GM13977 (cell line): ENCODE measurements at regions not wholly inside any gene's neighbourhood (a gene's known extent, or its start where the extent isn't known, plus 50 kb on each side); places are given as distances from the start of the nearest gene placed in this dataset.

Experiments
- DNase-seq: peaks from one replicate; pipeline ENCODE4 v3.0.0; 2012; ENCODE audit warnings: low spot score
- in situ Hi-C: fragments of 300-500 bp; cut with MboI; formaldehyde crosslinking; loops from one replicate; pipeline ENCODE4 v1.12.0; 2022; ENCODE audit warnings: low sequenced_read_pairs, low pct_unique_long_range_greater_than_20kb, mixed read lengths, inconsistent platforms; ENCODE audit not compliant: unreplicated experiment
- TF ChIP-seq, protein P1 (sequence below): IDR thresholded peaks from 2 replicates; pipeline ENCODE4 v1.5.1; 2012; ENCODE audit warnings: mild to moderate bottlenecking, control low read depth; ENCODE audit not compliant: insufficient read depth; ENCODE audit errors: extremely low read depth, missing control alignments

DNA sequence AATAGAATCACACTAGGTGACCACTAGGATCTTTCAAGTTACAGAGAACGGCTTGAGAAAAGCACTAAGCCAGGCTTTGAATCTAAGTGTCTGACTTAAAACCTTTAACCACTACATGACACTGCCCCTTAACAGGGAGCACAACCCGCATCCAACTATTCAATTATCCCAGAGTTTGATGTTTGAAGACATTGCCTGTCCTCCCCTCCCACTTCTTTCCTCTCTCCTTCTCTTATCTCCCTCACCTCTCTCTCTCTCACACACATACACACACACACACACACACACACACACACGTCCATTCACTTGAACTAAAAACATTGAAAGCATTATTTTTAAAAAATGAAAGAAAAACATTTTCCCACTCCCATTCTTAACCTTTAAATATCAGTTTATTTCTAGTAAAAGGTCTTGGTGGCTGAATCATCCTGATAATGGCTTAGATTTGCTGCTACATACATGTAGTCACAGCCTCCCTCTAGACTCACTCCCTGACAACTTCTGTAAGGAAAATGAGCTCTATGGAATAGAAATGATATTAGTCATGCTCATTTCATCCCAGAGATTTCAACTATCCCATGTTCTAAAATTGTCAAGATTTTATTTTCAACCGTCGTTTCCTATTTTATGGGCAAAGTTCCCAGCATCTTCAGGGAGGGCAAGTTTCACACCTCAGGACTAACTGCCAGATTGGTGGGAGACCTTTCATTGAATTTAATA is 53.5 kb upstream of the RAP1B start:
- in situ Hi-C loops = no loop called here
- DNase-seq = no peak
- TF ChIP-seq, protein P1, sequence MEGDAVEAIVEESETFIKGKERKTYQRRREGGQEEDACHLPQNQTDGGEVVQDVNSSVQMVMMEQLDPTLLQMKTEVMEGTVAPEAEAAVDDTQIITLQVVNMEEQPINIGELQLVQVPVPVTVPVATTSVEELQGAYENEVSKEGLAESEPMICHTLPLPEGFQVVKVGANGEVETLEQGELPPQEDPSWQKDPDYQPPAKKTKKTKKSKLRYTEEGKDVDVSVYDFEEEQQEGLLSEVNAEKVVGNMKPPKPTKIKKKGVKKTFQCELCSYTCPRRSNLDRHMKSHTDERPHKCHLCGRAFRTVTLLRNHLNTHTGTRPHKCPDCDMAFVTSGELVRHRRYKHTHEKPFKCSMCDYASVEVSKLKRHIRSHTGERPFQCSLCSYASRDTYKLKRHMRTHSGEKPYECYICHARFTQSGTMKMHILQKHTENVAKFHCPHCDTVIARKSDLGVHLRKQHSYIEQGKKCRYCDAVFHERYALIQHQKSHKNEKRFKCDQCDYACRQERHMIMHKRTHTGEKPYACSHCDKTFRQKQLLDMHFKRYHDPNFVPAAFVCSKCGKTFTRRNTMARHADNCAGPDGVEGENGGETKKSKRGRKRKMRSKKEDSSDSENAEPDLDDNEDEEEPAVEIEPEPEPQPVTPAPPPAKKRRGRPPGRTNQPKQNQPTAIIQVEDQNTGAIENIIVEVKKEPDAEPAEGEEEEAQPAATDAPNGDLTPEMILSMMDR = no peak

DNA sequence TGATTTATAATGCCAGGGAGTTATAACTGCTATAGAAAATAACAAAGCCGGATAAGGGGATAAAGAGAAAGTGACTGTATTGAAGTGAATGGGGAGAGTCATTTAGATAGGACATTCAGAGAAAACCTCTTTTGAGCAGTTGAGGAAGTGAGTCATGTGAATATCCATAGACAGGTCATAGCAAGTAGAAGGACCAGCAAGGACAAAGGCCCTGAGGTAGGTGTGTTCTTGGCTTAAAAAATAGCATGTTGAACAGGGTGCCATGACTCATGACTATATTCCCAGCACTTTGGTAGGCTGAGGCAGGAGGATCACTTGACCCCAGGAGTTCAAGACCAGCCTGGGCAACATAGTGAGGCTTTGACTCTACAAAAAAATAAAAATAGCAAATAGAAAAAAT is 51.5 kb upstream of the RAP1B start:
- in situ Hi-C loops = no loop called here
- DNase-seq = no peak
- TF ChIP-seq, protein P1 = no peak

DNA sequence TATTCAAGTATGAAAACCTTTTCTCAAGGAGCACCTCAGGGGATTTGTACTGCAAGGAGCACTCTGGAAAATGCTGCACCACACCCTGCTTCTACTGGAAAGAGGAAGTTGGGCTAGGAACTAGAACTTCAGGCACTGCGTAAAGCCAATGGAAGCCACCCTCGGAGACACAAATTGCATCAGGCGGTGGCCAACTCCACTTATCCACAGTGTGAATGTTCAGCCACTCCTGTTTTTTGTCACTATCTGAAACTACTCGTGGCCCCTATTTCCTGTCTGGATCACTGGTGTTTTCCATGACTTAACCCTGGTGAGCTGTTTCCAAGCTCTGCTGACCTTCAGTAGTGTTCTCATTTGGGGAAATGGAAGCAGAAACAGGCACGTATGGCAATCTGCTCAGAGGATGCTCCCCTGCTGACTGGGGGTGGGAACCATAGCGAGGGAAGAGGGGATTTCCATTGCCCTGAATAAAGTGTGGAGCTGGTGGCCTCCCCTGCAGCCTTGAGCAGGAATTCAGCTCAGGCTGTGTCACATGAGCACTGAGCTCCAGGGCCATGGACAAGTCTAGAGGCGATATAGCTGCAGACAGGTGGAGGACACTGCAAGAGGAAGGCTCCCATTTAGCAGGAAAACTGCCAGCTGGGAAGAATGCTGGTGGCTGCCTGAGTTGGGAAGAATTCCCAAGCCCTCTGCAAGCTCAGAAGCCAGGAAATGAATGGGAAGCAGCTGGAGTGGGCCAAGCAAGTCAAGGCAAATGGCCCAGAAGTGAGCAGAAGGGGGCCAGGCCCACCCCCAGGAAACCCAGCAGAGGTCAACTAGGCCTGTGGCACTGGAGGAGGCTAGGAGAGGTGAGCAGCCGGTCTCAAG is 50.5 kb upstream of the RAP1B start:
- in situ Hi-C loops = no loop called here
- no peak for DNase-seq
- TF ChIP-seq, protein P1 = no peak

DNA sequence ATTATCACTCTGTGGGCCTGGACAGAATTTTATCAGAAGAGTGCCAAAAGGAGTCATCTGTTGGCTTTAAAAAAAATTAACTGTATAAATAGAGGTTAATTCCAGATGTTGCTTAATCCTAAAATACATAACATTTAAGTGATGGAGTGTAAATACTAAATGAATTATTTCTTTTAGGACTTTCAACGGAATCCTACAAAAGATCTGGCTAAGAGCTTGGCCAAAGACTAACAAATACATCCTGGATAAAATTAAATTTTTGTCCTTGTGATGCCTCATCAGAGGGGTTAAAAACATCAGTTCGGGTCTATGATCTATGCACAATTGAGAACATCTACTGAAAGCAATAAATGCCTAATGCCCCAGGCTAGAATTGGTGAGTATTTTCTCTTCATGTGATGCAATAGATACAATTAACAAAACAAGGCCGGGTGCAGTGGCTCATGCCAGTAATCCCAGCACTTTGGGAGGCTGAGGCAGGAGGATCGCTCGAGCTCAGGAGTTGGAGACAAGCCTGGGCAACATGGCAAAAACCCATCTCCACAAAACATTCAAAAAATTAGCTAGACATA is 49.8 kb upstream of the RAP1B start:
- no peak for DNase-seq
- TF ChIP-seq, protein P1 = no peak
- in situ Hi-C loops = no loop called here
